Adrenal gland (tissue), 9 donors: ENCODE measurements at regions not wholly inside any gene's neighbourhood (a gene's known extent, or its start where the extent isn't known, plus 50 kb on each side); places are given as distances from the start of the nearest gene placed in this dataset.

Experiments used
- DNase-seq, 7 donors: peaks; one replicate each; pipeline ENCODE4 v3.0.0-alpha.2; 2019 to 2020
- H3K27ac ChIP-seq, 5 donors: fragments of 200-600 bp; sonication (generic) in 4 of 5; 1 replicate in 3 of 5; 2 replicates in 2 of 5; pipeline versions ENCODE4 v1.5.1 to v1.8.0; 2016 to 2020; ENCODE audit warnings: mild to moderate bottlenecking in 1 of 5
- H3K27me3 ChIP-seq: fragments of 200-600 bp; 2 replicates; pipeline ENCODE4 v1.8.0; 2021
- H3K36me3 ChIP-seq, 2 donors: fragments of 200-600 bp; replicated peaks in 1 of 2; 1 replicate in 1 of 2; 2 replicates in 1 of 2; pipeline versions ENCODE4 v1.5.1 to v1.8.0; 2018 to 2022
- H3K4me1 ChIP-seq, 2 donors: fragments of 200-600 bp; replicated peaks in 1 of 2; 1 replicate in 1 of 2; 2 replicates in 1 of 2; pipeline versions ENCODE4 v1.5.1 to v1.8.0; 2018 to 2021
- H3K4me3 ChIP-seq, 4 donors: fragments of 200-600 bp; sonication (generic) in 3 of 4; one replicate each; pipeline ENCODE4 v1.5.1; 2016 to 2018
- H3K9me3 ChIP-seq, 3 donors: fragments of 200-600 bp; sonication (generic) in 1 of 3; replicated peaks in 1 of 3; 1 replicate in 2 of 3; 2 replicates in 1 of 3; pipeline versions ENCODE4 v1.5.1 to v1.8.0; 2016 to 2021
- POLR2A ChIP-seq, 2 donors: fragments of 450-650 bp; IDR thresholded peaks; one replicate each; pipeline ENCODE4 v1.6.1; 2017; ENCODE audit warnings: antibody characterized with exemption in 2 of 2, mild to moderate bottlenecking in 2 of 2, moderate library complexity in 1 of 2
- WGBS, 4 donors: extraction: QIAGEN DNeasy Blood & Tissue Kit in 2 of 4; methylation state at CpG; one replicate each; pipeline versions ENCODE4 v1.1.5 to v1.1.7; 2013 to 2017; 5-methylcytosine and 5-hydroxymethylcytosine counted together
- intact Hi-C, 2 donors: fragments of 100-400 bp; cut with DNase I; formaldehyde crosslinking; loops; one replicate each; pipeline versions ENCODE4 v1.14.1 to v1.15.0; 2022 to 2023
- TF ChIP-seq, protein P1 (sequence below), 6 experiments: fragments of 450-650 bp in 4 of 6; fragments of 200-600 bp in 2 of 6; sonication (generic) in 1 of 6; IDR thresholded peaks; 1 replicate in 5 of 6; 2 replicates in 1 of 6; pipeline versions ENCODE4 v1.5.1 to v1.8.0; 2016 to 2021; ENCODE audit warnings: antibody characterized with exemption in 6 of 6, mild to moderate bottlenecking in 2 of 6, moderate library complexity in 1 of 6
- donor health status: healthy with polysubstance abuse.
- donor health status: Bipolar disorder and iron deficiency.
- donor health status: DM: yes; HTN: yes; CAD: no.
- donor health status: DM: no; HTN: no; CAD: no.
- donor health status: DM: no; HTN: no; CAD: no.

DNA sequence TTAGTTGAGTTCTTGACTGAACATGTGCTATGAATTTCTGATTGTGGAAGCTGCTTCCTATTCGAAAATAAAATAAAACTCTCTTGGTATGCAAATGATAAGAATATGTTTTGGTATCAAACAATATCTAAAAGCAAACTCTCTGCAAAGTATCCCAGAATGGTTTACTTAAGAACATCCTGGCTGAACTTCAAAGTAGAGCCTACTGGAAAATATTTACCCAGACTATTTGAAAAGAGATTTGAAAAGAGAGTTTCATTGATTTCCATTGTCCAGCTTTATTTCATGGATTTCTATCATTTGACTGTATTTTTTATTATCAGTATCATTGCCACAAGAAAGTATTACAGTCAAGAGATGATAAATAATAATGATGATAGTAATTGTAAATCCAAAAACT lies 171.1 kb upstream of the SLC7A11 start:
- no peak overlapping the region for H3K4me3 ChIP-seq
- 38 to 59% (median 49%) methylated on average over 1 of the region's 1 CpG for WGBS, 4 donors
- intact Hi-C loops: no loop called here
- no peak for DNase-seq
- H3K4me1 ChIP-seq: no peaks in the 10 kb centered on the region
- H3K36me3 ChIP-seq: no peaks in the 10 kb centered on the region
- H3K9me3 ChIP-seq: no peaks in the 10 kb centered on the region
- TF ChIP-seq POLR2A (IDR thresholded peaks at IDR 0.05): no peak
- H3K27ac ChIP-seq: no peak overlapping the region
- no peaks in the 10 kb centered on the region for H3K27me3 ChIP-seq

DNA sequence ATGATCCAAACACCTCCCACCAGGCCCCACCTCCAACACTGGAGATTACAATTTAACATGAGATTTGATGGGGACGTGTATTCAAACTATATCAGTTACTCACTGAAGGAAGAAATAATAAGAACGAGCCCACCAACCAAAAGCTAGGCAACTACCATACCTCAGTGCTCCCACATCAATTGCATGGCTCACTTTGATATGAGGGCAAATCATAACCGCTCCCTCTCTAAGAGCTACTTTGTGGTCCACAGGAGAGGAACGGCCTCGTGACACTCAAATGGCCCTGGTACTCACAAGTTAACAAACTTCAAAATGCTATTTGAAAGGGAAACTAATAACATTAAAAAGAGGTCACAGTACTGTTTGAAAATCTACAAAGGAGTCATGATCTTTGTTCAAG lies 170.7 kb upstream of the SLC7A11 start:
- no peak for DNase-seq
- Histone ChIP-seq H3K27me3 (no peaks in the 10 kb centered on the region), H3K36me3 (no peaks in the 10 kb centered on the region), H3K4me1 (no peaks in the 10 kb centered on the region), H3K4me3 (no peak overlapping the region), H3K27ac (no peak overlapping the region), H3K9me3 (no peaks in the 10 kb centered on the region)
- WGBS, 4 donors: 79 to 91% (median 83%) methylated on average over 5 of the region's 5 CpGs
- intact Hi-C loops: no loop called here
- TF ChIP-seq POLR2A (IDR thresholded peaks at IDR 0.05): no peak
- TF ChIP-seq, protein P1, sequence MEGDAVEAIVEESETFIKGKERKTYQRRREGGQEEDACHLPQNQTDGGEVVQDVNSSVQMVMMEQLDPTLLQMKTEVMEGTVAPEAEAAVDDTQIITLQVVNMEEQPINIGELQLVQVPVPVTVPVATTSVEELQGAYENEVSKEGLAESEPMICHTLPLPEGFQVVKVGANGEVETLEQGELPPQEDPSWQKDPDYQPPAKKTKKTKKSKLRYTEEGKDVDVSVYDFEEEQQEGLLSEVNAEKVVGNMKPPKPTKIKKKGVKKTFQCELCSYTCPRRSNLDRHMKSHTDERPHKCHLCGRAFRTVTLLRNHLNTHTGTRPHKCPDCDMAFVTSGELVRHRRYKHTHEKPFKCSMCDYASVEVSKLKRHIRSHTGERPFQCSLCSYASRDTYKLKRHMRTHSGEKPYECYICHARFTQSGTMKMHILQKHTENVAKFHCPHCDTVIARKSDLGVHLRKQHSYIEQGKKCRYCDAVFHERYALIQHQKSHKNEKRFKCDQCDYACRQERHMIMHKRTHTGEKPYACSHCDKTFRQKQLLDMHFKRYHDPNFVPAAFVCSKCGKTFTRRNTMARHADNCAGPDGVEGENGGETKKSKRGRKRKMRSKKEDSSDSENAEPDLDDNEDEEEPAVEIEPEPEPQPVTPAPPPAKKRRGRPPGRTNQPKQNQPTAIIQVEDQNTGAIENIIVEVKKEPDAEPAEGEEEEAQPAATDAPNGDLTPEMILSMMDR (IDR thresholded peaks at IDR 0.05): no peak

DNA sequence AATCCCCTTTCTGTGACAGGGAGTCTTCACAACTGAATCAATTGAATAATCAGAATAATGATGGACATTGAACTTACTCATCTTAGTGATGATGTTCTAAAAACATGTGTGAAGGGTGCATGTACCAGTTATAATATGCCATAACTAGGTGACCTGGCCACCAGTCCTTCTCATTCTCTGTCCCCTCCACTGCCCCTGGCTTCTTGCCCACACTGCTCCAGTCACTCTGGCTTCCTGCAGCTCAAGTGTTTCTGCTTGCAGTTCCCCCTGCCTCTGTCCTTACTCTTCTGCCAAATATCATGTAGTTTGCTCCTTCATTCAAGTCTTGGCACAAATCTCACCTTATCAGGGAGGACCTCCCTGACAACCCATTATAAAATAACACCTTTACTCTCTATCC lies 168.1 kb upstream of the SLC7A11 start:
- intact Hi-C loops: no loop called here
- Histone ChIP-seq H3K27ac (no peak overlapping the region), H3K4me1 (peaks cover 0 to 13% of the 10 kb centered on the region in 2 donors), H3K36me3 (no peaks in the 10 kb centered on the region), H3K9me3 (no peaks in the 10 kb centered on the region), H3K27me3 (no peaks in the 10 kb centered on the region), H3K4me3 (no peak overlapping the region)
- no peak for DNase-seq
- TF ChIP-seq, protein P1 (IDR thresholded peaks at IDR 0.05): no peak
- no peak for TF ChIP-seq POLR2A (IDR thresholded peaks at IDR 0.05)

DNA sequence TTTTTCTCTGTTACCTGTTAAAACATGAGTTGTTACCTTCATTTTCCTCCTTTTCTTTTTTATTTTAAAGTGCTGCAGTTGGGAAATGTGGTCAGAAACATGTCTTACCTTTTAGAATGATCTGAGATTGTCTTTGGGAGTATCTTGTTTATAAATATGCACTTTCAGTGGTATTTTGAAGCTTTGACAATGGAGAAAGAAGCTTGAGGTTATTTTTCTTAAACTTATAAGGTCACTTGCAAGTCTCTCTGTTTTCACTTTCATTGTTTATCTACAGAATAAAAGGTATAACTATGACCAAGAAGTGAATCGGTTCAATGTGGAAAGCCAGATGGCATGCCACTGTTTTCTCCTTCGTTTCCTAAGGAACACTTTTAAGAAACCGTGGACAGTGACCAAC lies 167.5 kb upstream of the SLC7A11 start:
- intact Hi-C loops: no loop called here
- Histone ChIP-seq H3K27ac (no peak overlapping the region), H3K27me3 (no peaks in the 10 kb centered on the region), H3K4me1 (peaks cover 0 to 13% of the 10 kb centered on the region in 2 donors), H3K36me3 (no peaks in the 10 kb centered on the region), H3K4me3 (no peak overlapping the region), H3K9me3 (no peaks in the 10 kb centered on the region)
- no peak for DNase-seq
- 72 to 83% (median 82%) methylated on average over 3 of the region's 3 CpGs for WGBS, 4 donors
- no peak for TF ChIP-seq POLR2A (IDR thresholded peaks at IDR 0.05)
- TF ChIP-seq, protein P1 (IDR thresholded peaks at IDR 0.05): no peak

DNA sequence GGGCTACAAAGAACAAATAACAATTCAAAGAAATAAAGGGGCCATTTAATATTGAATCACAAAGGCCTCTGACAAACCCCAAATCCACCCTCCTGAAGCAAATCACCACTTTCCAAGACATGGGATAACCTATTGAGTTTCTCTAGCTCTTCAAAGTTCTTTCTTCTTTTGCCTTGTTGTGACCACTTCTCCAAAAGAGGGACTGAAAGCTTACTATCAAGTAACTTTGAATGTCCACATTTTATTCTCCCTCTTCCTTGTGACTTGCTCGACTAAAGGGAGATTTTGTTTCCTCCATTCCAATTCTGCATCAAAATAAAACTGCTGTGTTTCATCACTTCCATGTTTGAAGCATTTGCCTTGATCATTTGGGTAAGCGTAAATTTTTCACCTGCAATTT lies 166.6 kb upstream of the SLC7A11 start:
- no peak for DNase-seq
- intact Hi-C loops: no loop called here
- TF ChIP-seq, protein P1 (IDR thresholded peaks at IDR 0.05): no peak
- TF ChIP-seq POLR2A (IDR thresholded peaks at IDR 0.05): no peak
- Histone ChIP-seq H3K9me3 (no peaks in the 10 kb centered on the region), H3K4me3 (no peak overlapping the region), H3K27me3 (no peaks in the 10 kb centered on the region), H3K36me3 (no peaks in the 10 kb centered on the region), H3K4me1 (peaks cover 0 to 13% of the 10 kb centered on the region in 2 donors), H3K27ac (no peak overlapping the region)
- WGBS, 4 donors: 59 to 83% (median 79%) methylated on average over 2 of the region's 2 CpGs
